ENCODE measurements at regions not wholly inside any gene's neighbourhood (a gene's known extent, or its start where the extent isn't known, plus 50 kb on each side); places are given as distances from the start of the nearest gene placed in this dataset.
A peak's percentile ranks its signal among the peaks of the same experiment; 100 is the strongest.
"Not testable (repeated sequence)": the region's sequence is repeated elsewhere in the genome, so short reads cannot be mapped to it uniquely, and the experiment has no call there.

DNA sequence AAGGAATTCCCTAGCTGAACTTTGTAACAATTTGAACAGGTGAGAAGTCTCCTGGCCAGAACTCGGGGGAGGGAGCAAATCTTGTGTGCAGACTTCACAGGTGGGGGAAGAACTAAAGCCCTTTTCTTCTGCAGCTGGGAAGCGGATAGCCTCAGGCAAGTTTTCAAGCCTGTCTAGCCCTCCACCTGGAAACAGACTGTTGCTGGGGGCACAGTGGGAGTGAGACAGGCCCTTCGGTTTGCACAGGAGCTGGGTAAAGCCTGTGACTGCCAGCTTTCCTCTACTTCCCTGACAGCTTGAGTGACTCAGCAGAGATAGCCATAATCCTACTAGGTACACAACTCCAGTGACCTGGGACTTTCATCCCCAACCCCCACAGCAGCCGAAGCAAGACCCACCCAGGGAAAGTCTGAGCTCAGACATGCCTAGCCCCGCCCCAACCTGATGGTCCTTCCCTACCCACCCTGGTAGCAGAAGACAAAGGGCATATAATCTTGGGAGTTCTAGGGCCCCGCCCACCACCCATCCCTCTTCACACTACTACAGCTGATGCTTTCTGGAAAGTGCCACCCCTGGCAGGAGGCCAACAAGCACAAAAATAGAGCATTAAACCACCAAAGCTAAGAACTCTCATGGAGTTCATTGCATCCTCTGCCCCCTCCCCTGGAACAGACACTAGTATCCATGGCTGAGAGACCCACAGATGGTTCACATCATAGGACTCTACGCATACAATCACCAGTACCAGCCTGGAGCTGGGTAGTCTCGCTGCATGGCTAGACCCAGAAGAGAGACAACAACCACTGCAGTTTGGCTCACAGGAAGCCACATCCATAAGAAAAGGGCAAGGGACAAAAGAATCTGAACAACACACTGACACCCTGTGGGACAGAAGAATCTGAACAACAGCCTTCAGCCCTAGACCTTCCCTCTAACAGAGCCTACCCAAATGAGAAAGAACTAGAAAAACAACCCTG lies 479.0 kb downstream of the RAP2B start:
- peaks cover 0 to 3% (median 2%) of the 10 kb centered on the region in 3 donors for H3K27me3 Mint-ChIP-seq (ENCODE audit: low read depth in 3 of 3)
- no peaks in the 10 kb centered on the region for H4K20me1 ChIP-seq (ENCODE audit: insufficient read depth, low read length)
- no peaks in the 10 kb centered on the region for H3K9me3 ChIP-seq (replicated peaks in 1 of 2; ENCODE audit: control insufficient read depth in 1 of 2, insufficient read depth in 1 of 2, low read length in 2 of 2)
- no peaks in the 10 kb centered on the region for H3K4me1 ChIP-seq (ENCODE audit: control insufficient read depth in 1 of 2, insufficient read depth in 2 of 2, low read length in 2 of 2)
- peak overlapping the region in 2 of 7 donors; percentile 15 to 45 for H3K27ac Mint-ChIP-seq
- H3K27ac ChIP-seq (ENCODE audit: low read depth in 1 of 2, low read length in 2 of 2) = no peak overlapping the region
- no peak for TF ChIP-seq CTCF (IDR thresholded peaks at IDR 0.05)
- no peak overlapping the region for H3K4me2 ChIP-seq (replicated peaks; ENCODE audit: extremely low read depth, low read length, poor library complexity, severe bottlenecking)
- H3K9me3 Mint-ChIP-seq = peaks cover 0 to 20% (median 7%) of the 10 kb centered on the region in 7 donors
- H3K27me3 ChIP-seq (ENCODE audit: control insufficient read depth in 2 of 2, insufficient read depth in 2 of 2, low read length in 2 of 2) = no peaks in the 10 kb centered on the region
- H3K79me2 ChIP-seq (ENCODE audit: insufficient read depth, low read length) = no peaks in the 10 kb centered on the region
- no peak overlapping the region for H3K9ac ChIP-seq (ENCODE audit: insufficient read depth, low read length, poor library complexity, severe bottlenecking)
- H3K36me3 ChIP-seq (replicated peaks in 1 of 2; ENCODE audit: control insufficient read depth in 1 of 2, insufficient read depth in 2 of 2, low read length in 2 of 2) = no peaks in the 10 kb centered on the region
- no peak overlapping the region for H2AFZ ChIP-seq (ENCODE audit: insufficient read depth, low read depth, low read length, poor library complexity, severe bottlenecking)
- H3K4me3 ChIP-seq (replicated peaks in 1 of 3; ENCODE audit: low read depth in 2 of 3, low read length in 3 of 3) = no peak overlapping the region
- intact Hi-C loops (cut with micrococcal nuclease) = no loop called here
- H3K36me3 Mint-ChIP-seq = no peaks in the 10 kb centered on the region
- H3K4me1 Mint-ChIP-seq = no peaks in the 10 kb centered on the region
- DNase-seq = no peak
- no peak overlapping the region for H3K4me3 Mint-ChIP-seq
- WGBS (ENCODE audit: insufficient coverage) = 94% methylated on average over 5 of the region's 8 CpGs

- H3K4me1 Mint-ChIP-seq; H3K36me3 ChIP-seq (replicated peaks in 1 of 2; ENCODE audit: control insufficient read depth in 1 of 2, insufficient read depth in 2 of 2, low read length in 2 of 2); H3K4me3 ChIP-seq (replicated peaks in 1 of 3; ENCODE audit: low read depth in 2 of 3, low read length in 3 of 3); H3K27me3 ChIP-seq (ENCODE audit: control insufficient read depth in 2 of 2, insufficient read depth in 2 of 2, low read length in 2 of 2); H3K4me1 ChIP-seq (ENCODE audit: control insufficient read depth in 1 of 2, insufficient read depth in 2 of 2, low read length in 2 of 2); H3K27ac ChIP-seq (ENCODE audit: low read depth in 1 of 2, low read length in 2 of 2); H3K79me2 ChIP-seq (ENCODE audit: insufficient read depth, low read length); H3K4me2 ChIP-seq (replicated peaks; ENCODE audit: extremely low read depth, low read length, poor library complexity, severe bottlenecking); intact Hi-C loops (cut with micrococcal nuclease); H3K9ac ChIP-seq (ENCODE audit: insufficient read depth, low read length, poor library complexity, severe bottlenecking); H2AFZ ChIP-seq (ENCODE audit: insufficient read depth, low read depth, low read length, poor library complexity, severe bottlenecking); H4K20me1 ChIP-seq (ENCODE audit: insufficient read depth, low read length); DNase-seq; H3K4me3 Mint-ChIP-seq; H3K36me3 Mint-ChIP-seq; H3K27me3 Mint-ChIP-seq (ENCODE audit: low read depth in 3 of 3); H3K9me3 ChIP-seq (replicated peaks in 1 of 2; ENCODE audit: control insufficient read depth in 1 of 2, insufficient read depth in 1 of 2, low read length in 2 of 2); H3K27ac Mint-ChIP-seq: not testable (repeated sequence)
- H3K9me3 Mint-ChIP-seq = peaks cover 0 to 20% (median 6%) of the 10 kb centered on the region in 7 donors
These were observed 478.6 kb upstream of the ARHGEF26 start for GRCh38 chr3:153642576-153642975.

DNA sequence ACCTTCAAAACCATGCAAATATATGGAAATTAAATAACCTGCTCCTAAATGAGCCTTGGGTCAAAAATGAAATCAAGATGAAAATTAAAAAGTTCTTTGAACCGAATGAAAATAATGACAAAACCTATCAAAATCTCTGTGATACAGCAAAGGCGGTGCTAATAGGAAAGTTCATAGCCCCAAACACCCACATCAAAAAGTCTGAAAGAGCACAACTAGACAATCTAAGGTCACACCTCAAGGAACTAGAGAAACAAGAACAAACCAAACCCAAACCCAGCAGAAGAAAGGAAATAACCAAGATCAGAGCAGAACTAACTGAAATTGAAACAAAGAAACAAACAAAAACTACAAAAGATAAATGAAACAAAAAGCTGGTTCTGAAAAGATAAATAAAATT lies 477.7 kb upstream of the ARHGEF26 start:
- H3K36me3 Mint-ChIP-seq; H3K79me2 ChIP-seq (ENCODE audit: insufficient read depth, low read length); H3K4me3 Mint-ChIP-seq; H3K9ac ChIP-seq (ENCODE audit: insufficient read depth, low read length, poor library complexity, severe bottlenecking); H2AFZ ChIP-seq (ENCODE audit: insufficient read depth, low read depth, low read length, poor library complexity, severe bottlenecking); H3K27ac ChIP-seq (ENCODE audit: low read depth in 1 of 2, low read length in 2 of 2); H3K4me1 Mint-ChIP-seq; H3K9me3 ChIP-seq (replicated peaks in 1 of 2; ENCODE audit: control insufficient read depth in 1 of 2, insufficient read depth in 1 of 2, low read length in 2 of 2); H3K27ac Mint-ChIP-seq; DNase-seq; H3K27me3 Mint-ChIP-seq (ENCODE audit: low read depth in 3 of 3); intact Hi-C loops (cut with micrococcal nuclease); H4K20me1 ChIP-seq (ENCODE audit: insufficient read depth, low read length); H3K4me3 ChIP-seq (replicated peaks in 1 of 3; ENCODE audit: low read depth in 2 of 3, low read length in 3 of 3); H3K4me1 ChIP-seq (ENCODE audit: control insufficient read depth in 1 of 2, insufficient read depth in 2 of 2, low read length in 2 of 2); H3K4me2 ChIP-seq (replicated peaks; ENCODE audit: extremely low read depth, low read length, poor library complexity, severe bottlenecking); H3K27me3 ChIP-seq (ENCODE audit: control insufficient read depth in 2 of 2, insufficient read depth in 2 of 2, low read length in 2 of 2); H3K36me3 ChIP-seq (replicated peaks in 1 of 2; ENCODE audit: control insufficient read depth in 1 of 2, insufficient read depth in 2 of 2, low read length in 2 of 2): not testable (repeated sequence)
- WGBS (ENCODE audit: insufficient coverage) = 100% methylated on average over 1 of the region's 2 CpGs
- H3K9me3 Mint-ChIP-seq = peaks cover 0 to 20% (median 6%) of the 10 kb centered on the region in 7 donors

All from CD14-positive monocyte (primary cell).